ENCODE measurements at regions not wholly inside any gene's neighbourhood (a gene's known extent, or its start where the extent isn't known, plus 50 kb on each side); places are given as distances from the start of the nearest gene placed in this dataset.

DNA sequence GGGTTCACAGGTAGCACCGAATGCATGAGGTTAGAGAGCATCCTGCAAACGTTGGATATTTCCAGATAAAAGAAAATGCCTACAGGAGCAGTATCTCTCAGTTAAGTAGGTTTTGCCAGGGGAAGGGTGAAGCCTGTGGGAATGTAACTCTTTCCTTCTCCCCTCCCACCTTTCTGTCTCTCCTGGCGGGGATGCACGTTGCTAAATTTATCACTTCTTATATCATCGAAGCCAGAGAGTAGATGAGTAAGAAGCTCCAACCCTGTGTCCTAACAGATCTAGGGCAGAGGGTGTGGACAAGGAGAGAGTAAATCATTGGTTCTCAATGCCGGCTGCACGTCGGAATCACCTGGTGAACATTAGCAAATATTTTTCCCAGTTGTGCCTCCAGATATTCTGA lies 457.5 kb downstream of the ENC1 start:
- no peaks in the 10 kb centered on the region for H3K9me3 ChIP-seq (ENCODE audit: control insufficient read depth in 1 of 2, low read length in 2 of 2)
- ChIA-PET CTCF (ENCODE audit: partially characterized antibody) (no interaction called here), POLR2A (ENCODE audit: partially characterized antibody) (no interaction called here)
- no peaks in the 10 kb centered on the region for H3K36me3 ChIP-seq (ENCODE audit: insufficient read depth, low read length)
- intact Hi-C loops (cut with micrococcal nuclease) = no loop called here
- no peak overlapping the region for H3K27ac Mint-ChIP-seq
- H3K27me3 ChIP-seq (ENCODE audit: insufficient read depth, low read length) = no peaks in the 10 kb centered on the region
- H3K4me3 ChIP-seq (ENCODE audit: low read length in 2 of 2) = no peak overlapping the region
- H3K4me3 Mint-ChIP-seq = no peak overlapping the region
- H3K9me3 Mint-ChIP-seq = peaks cover 0 to 9% (median 0%) of the 10 kb centered on the region in 8 donors
- DNase-seq = no peak
- no peaks in the 10 kb centered on the region for H3K36me3 Mint-ChIP-seq
- H3K4me1 Mint-ChIP-seq = peaks cover 0 to 4% (median 2%) of the 10 kb centered on the region in 4 donors
- H3K27ac ChIP-seq (ENCODE audit: low read depth, low read length) = no peak overlapping the region
- H3K27me3 Mint-ChIP-seq = peaks cover 2% of the 10 kb centered on the region in 2 donors
- H3K4me1 ChIP-seq (ENCODE audit: insufficient read depth, low read length) = no peaks in the 10 kb centered on the region

- Mint-ChIP-seq H3K36me3 (no peaks in the 10 kb centered on the region), H3K9me3 (peaks cover 0 to 5% (median 0%) of the 10 kb centered on the region in 8 donors), H3K27ac (no peak overlapping the region), H3K4me1 (peaks cover 0 to 4% (median 2%) of the 10 kb centered on the region in 4 donors), H3K4me3 (peak overlapping the region in 2 of 8 donors; percentile 36 to 48), H3K27me3 (peaks cover 0 to 4% of the 10 kb centered on the region in 2 donors)
- no peaks in the 10 kb centered on the region for H3K36me3 ChIP-seq (ENCODE audit: insufficient read depth, low read length)
- H3K4me3 ChIP-seq (ENCODE audit: low read length in 2 of 2) = no peak overlapping the region
- no peaks in the 10 kb centered on the region for H3K4me1 ChIP-seq (ENCODE audit: insufficient read depth, low read length)
- DNase-seq = peak in 1 of 5 donors; percentile 4
- ChIA-PET POLR2A (ENCODE audit: partially characterized antibody) (no interaction called here), CTCF (ENCODE audit: partially characterized antibody) (no interaction called here)
- H3K27ac ChIP-seq (ENCODE audit: low read depth, low read length) = no peak overlapping the region
- no peaks in the 10 kb centered on the region for H3K27me3 ChIP-seq (ENCODE audit: insufficient read depth, low read length)
- H3K9me3 ChIP-seq (ENCODE audit: control insufficient read depth in 1 of 2, low read length in 2 of 2) = no peaks in the 10 kb centered on the region
- intact Hi-C loops (cut with micrococcal nuclease) = no loop called here
These were observed 457.9 kb downstream of the ENC1 start for GRCh38 chr5:74182603-74183002.

DNA sequence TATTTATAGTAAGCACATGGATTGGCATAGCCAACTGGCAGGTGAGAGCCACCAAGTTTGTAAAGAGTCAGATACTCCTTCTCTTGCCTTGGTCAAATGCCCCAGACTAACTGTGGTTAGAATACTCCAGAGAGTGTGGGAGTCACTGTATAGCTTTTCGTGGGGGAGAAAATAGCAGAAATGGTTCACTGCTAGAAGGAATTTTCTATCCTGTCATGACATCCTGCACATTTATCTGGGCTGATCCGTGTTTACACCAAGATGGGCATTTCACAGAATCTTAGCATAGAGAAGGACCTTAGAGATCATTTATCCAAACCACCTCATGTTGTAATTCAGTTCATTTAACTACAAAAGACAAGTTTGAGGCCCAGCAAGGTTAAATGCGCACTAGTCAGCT lies 460.8 kb downstream of the ENC1 start:
- no peak overlapping the region for H3K27ac ChIP-seq (ENCODE audit: low read depth, low read length)
- H3K36me3 ChIP-seq (ENCODE audit: insufficient read depth, low read length) = no peaks in the 10 kb centered on the region
- H3K4me3 ChIP-seq (ENCODE audit: low read length in 2 of 2) = no peak overlapping the region
- DNase-seq = no peak
- H3K4me1 Mint-ChIP-seq = peaks cover 0 to 4% (median 2%) of the 10 kb centered on the region in 4 donors
- H3K27ac Mint-ChIP-seq = no peak overlapping the region
- no peaks in the 10 kb centered on the region for H3K4me1 ChIP-seq (ENCODE audit: insufficient read depth, low read length)
- H3K27me3 ChIP-seq (ENCODE audit: insufficient read depth, low read length) = no peaks in the 10 kb centered on the region
- ChIA-PET CTCF (ENCODE audit: partially characterized antibody) (no interaction called here), POLR2A (ENCODE audit: partially characterized antibody) (no interaction called here)
- H3K9me3 Mint-ChIP-seq = peaks cover 0 to 2% (median 0%) of the 10 kb centered on the region in 8 donors
- H3K36me3 Mint-ChIP-seq = no peaks in the 10 kb centered on the region
- peaks cover 2 to 4% of the 10 kb centered on the region in 2 donors for H3K27me3 Mint-ChIP-seq
- no peak overlapping the region for H3K4me3 Mint-ChIP-seq
- no peaks in the 10 kb centered on the region for H3K9me3 ChIP-seq (ENCODE audit: control insufficient read depth in 1 of 2, low read length in 2 of 2)
- intact Hi-C loops (cut with micrococcal nuclease) = no loop called here

- Mint-ChIP-seq H3K4me3 (no peak overlapping the region), H3K27ac (no peak overlapping the region), H3K9me3 (peaks cover 0 to 2% (median 0%) of the 10 kb centered on the region in 8 donors), H3K36me3 (no peaks in the 10 kb centered on the region), H3K27me3 (peaks cover 2 to 4% of the 10 kb centered on the region in 2 donors), H3K4me1 (peaks cover 0 to 4% (median 2%) of the 10 kb centered on the region in 4 donors)
- intact Hi-C loops (cut with micrococcal nuclease) = no loop called here
- POLR2A ChIA-PET (ENCODE audit: partially characterized antibody) = no interaction called here
- H3K36me3 ChIP-seq (ENCODE audit: insufficient read depth, low read length) = no peaks in the 10 kb centered on the region
- CTCF ChIA-PET (ENCODE audit: partially characterized antibody) = no interaction called here
- no peaks in the 10 kb centered on the region for H3K9me3 ChIP-seq (ENCODE audit: control insufficient read depth in 1 of 2, low read length in 2 of 2)
- H3K27ac ChIP-seq (ENCODE audit: low read depth, low read length) = no peak overlapping the region
- H3K27me3 ChIP-seq (ENCODE audit: insufficient read depth, low read length) = no peaks in the 10 kb centered on the region
- H3K4me1 ChIP-seq (ENCODE audit: insufficient read depth, low read length) = no peaks in the 10 kb centered on the region
- no peak overlapping the region for H3K4me3 ChIP-seq (ENCODE audit: low read length in 2 of 2)
- DNase-seq = no peak
These were observed 461.3 kb downstream of the ENC1 start for GRCh38 chr5:74179179-74179578.

DNA sequence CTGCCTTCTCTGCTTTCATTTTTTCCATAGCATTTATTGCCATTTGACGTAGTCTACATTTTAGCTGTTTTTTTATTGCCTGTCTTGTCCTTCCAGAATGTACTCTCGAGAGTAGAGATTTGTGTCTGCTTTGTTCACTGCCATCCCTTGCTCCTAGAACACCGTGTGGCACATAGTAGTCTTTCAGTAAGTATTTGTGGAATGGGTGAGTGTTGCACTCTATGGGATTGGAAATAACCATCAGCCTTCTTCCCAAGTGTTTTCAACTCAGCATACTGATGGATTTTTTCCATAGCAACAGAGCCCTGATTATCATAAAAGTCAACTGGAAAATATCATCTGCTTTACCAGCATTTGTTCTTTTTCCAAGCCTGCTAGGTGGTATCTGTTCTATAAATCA lies 462.6 kb downstream of the ENC1 start:
- no peaks in the 10 kb centered on the region for H3K9me3 ChIP-seq (ENCODE audit: control insufficient read depth in 1 of 2, low read length in 2 of 2)

DNA sequence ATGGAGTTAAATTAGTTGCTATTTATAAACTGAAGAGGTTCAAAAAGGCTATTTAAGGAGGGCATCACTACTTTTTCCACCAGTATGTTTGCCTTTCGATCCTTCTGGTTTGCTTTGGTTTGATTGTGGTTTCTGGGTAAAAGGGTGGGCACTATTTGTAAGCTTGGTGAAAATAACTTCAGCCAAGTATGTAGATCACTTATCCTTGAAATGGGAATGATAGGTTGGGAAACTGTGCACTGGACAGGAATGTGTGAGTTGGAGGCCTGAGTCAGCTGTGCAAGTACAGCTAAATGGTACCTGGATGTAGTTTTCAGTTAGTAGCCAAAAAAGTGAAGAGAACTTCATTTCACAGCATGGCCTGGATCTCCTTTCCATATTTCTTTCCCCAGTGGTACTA lies 466.2 kb downstream of the ENC1 start:
- Mint-ChIP-seq H3K9me3 (peaks cover 0 to 2% (median 0%) of the 10 kb centered on the region in 8 donors), H3K4me3 (no peak overlapping the region), H3K4me1 (no peaks in the 10 kb centered on the region), H3K27me3 (peaks cover 2 to 3% of the 10 kb centered on the region in 2 donors), H3K27ac (no peak overlapping the region), H3K36me3 (no peaks in the 10 kb centered on the region)
- no peaks in the 10 kb centered on the region for H3K9me3 ChIP-seq (ENCODE audit: control insufficient read depth in 1 of 2, low read length in 2 of 2)
- H3K4me3 ChIP-seq (ENCODE audit: low read length in 2 of 2) = no peak overlapping the region
- intact Hi-C loops (cut with micrococcal nuclease) = no loop called here
- ChIA-PET CTCF (ENCODE audit: partially characterized antibody) (no interaction called here), POLR2A (ENCODE audit: partially characterized antibody) (no interaction called here)
- no peaks in the 10 kb centered on the region for H3K36me3 ChIP-seq (ENCODE audit: insufficient read depth, low read length)
- no peaks in the 10 kb centered on the region for H3K27me3 ChIP-seq (ENCODE audit: insufficient read depth, low read length)
- DNase-seq = no peak
- H3K4me1 ChIP-seq (ENCODE audit: insufficient read depth, low read length) = no peaks in the 10 kb centered on the region
- no peak overlapping the region for H3K27ac ChIP-seq (ENCODE audit: low read depth, low read length)

More for the DNA sequence above, 462.6 kb downstream of the ENC1 start:
- ChIA-PET CTCF (ENCODE audit: partially characterized antibody) (no interaction called here), POLR2A (ENCODE audit: partially characterized antibody) (no interaction called here)
- no peak overlapping the region for H3K4me3 Mint-ChIP-seq
- intact Hi-C loops (cut with micrococcal nuclease) = no loop called here
- H3K4me1 Mint-ChIP-seq = peaks cover 0 to 4% (median 2%) of the 10 kb centered on the region in 4 donors
- H3K4me1 ChIP-seq (ENCODE audit: insufficient read depth, low read length) = no peaks in the 10 kb centered on the region
- H3K27me3 Mint-ChIP-seq = peaks cover 2 to 4% of the 10 kb centered on the region in 2 donors
- no peaks in the 10 kb centered on the region for H3K36me3 ChIP-seq (ENCODE audit: insufficient read depth, low read length)
- H3K27ac ChIP-seq (ENCODE audit: low read depth, low read length) = no peak overlapping the region
- DNase-seq = no peak
- no peaks in the 10 kb centered on the region for H3K27me3 ChIP-seq (ENCODE audit: insufficient read depth, low read length)
- H3K27ac Mint-ChIP-seq = peak overlapping the region in 1 of 7 donors; percentile 18
- no peak overlapping the region for H3K4me3 ChIP-seq (ENCODE audit: low read length in 2 of 2)
- peaks cover 0 to 2% (median 0%) of the 10 kb centered on the region in 8 donors for H3K9me3 Mint-ChIP-seq
- no peaks in the 10 kb centered on the region for H3K36me3 Mint-ChIP-seq

DNA sequence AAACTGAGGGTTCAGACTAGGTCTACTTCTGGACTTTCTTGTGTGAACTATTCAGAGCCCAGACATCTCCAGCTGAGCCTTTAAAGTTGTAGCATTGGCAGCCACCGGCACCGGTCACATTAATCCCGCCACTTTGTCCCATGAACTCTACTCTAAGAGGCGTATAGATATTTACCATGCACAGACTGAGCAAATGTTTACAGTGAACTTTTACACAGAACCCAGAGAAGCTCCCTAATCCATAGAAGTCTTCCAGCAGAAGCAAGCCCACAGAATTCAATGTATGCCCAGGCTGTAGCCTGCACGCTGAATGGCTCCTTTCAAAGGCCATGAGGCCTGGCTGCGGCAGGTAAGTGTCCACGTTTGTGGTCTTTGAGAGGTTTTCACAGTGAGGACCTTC lies 466.9 kb downstream of the ENC1 start:
- CTCF ChIA-PET (ENCODE audit: partially characterized antibody) = no interaction called here
- H3K4me1 ChIP-seq (ENCODE audit: insufficient read depth, low read length) = no peaks in the 10 kb centered on the region
- Mint-ChIP-seq H3K4me1 (no peaks in the 10 kb centered on the region), H3K27me3 (peaks cover 2 to 4% of the 10 kb centered on the region in 2 donors), H3K9me3 (peaks cover 0 to 2% (median 0%) of the 10 kb centered on the region in 8 donors), H3K27ac (no peak overlapping the region), H3K4me3 (no peak overlapping the region), H3K36me3 (no peaks in the 10 kb centered on the region)
- intact Hi-C loops (cut with micrococcal nuclease) = no loop called here
- no peak for DNase-seq
- H3K27me3 ChIP-seq (ENCODE audit: insufficient read depth, low read length) = no peaks in the 10 kb centered on the region
- no peak overlapping the region for H3K4me3 ChIP-seq (ENCODE audit: low read length in 2 of 2)
- POLR2A ChIA-PET (ENCODE audit: partially characterized antibody) = no interaction called here
- no peaks in the 10 kb centered on the region for H3K9me3 ChIP-seq (ENCODE audit: control insufficient read depth in 1 of 2, low read length in 2 of 2)
- H3K27ac ChIP-seq (ENCODE audit: low read depth, low read length) = no peak overlapping the region
- H3K36me3 ChIP-seq (ENCODE audit: insufficient read depth, low read length) = no peaks in the 10 kb centered on the region

GRCh38 chr5:74173241-74173640 lies 467.3 kb downstream of the ENC1 start:
- POLR2A ChIA-PET (ENCODE audit: partially characterized antibody) = no interaction called here
- Mint-ChIP-seq H3K9me3 (peaks cover 0 to 2% (median 0%) of the 10 kb centered on the region in 8 donors), H3K36me3 (no peaks in the 10 kb centered on the region)

More at GRCh38 chr5:74173241-74173640, 467.3 kb downstream of the ENC1 start:
- H3K27me3 ChIP-seq (ENCODE audit: insufficient read depth, low read length) = no peaks in the 10 kb centered on the region
- H3K9me3 ChIP-seq (ENCODE audit: control insufficient read depth in 1 of 2, low read length in 2 of 2) = no peaks in the 10 kb centered on the region
- no peaks in the 10 kb centered on the region for H3K4me1 ChIP-seq (ENCODE audit: insufficient read depth, low read length)
- H3K4me1 Mint-ChIP-seq = no peaks in the 10 kb centered on the region
- H3K36me3 ChIP-seq (ENCODE audit: insufficient read depth, low read length) = no peaks in the 10 kb centered on the region
- no peak overlapping the region for H3K4me3 ChIP-seq (ENCODE audit: low read length in 2 of 2)
- CTCF ChIA-PET (ENCODE audit: partially characterized antibody) = no interaction called here
- H3K27ac Mint-ChIP-seq = no peak overlapping the region
- no peak for DNase-seq
- intact Hi-C loops (cut with micrococcal nuclease) = no loop called here
- no peak overlapping the region for H3K4me3 Mint-ChIP-seq
- H3K27ac ChIP-seq (ENCODE audit: low read depth, low read length) = no peak overlapping the region
- H3K27me3 Mint-ChIP-seq = peaks cover 2 to 6% of the 10 kb centered on the region in 2 donors

Measured in CD4-positive, alpha-beta memory T cell (primary cell).